ENCODE measurements at regions not wholly inside any gene's neighbourhood (a gene's known extent, or its start where the extent isn't known, plus 50 kb on each side); places are given as distances from the start of the nearest gene placed in this dataset.

DNA sequence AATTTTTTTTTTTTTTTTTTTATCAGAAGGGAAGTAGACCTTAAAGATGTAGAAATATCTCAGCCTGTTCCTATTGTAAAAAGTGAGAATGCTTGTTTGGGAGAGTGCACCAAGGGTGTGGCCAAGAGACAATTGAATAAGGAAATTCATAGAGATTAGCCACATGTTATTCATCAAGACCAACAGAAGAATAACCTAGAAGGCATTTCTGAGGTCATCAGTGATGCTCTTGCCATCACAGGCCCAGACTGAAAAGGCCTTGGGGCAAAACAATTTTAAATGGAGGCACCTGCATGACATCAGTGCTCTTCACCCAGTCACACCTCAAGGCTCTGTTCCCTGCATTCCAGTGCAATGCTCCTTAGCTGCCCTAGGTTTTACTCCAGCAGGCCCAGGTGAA, 2043.3 kb upstream of the PIK3C3 start:
- TF ChIP-seq YY1 (IDR thresholded peaks at IDR 0.05; ENCODE audit: insufficient read depth, insufficient read length) (no peak), SUZ12 (IDR thresholded peaks at IDR 0.05; ENCODE audit: extremely low read depth, insufficient read depth, insufficient read length) (no peak)

Measured in NT2/D1 (cell line).